HCT116 (cell line): ENCODE measurements at regions not wholly inside any gene's neighbourhood (a gene's known extent, or its start where the extent isn't known, plus 50 kb on each side); places are given as distances from the start of the nearest gene placed in this dataset.

Experiments used
- CTCF ChIP-seq, 3 experiments: fragments of 200-600 bp in 1 of 3; sonication (generic) in 1 of 3; IDR thresholded peaks in 2 of 3; conservative IDR thresholded peaks in 1 of 3; 2 replicates each; pipeline ENCODE4 v1.5.1; 2012 to 2017; ENCODE audit warnings: low read depth in 2 of 3, low read length in 2 of 3, antibody characterized with exemption in 1 of 3, borderline replicate concordance in 1 of 3, control low read depth in 1 of 3, mild to moderate bottlenecking in 1 of 3, mixed read lengths in 1 of 3, mixed run types in 1 of 3, moderate library complexity in 1 of 3; ENCODE audit not compliant: insufficient read depth in 1 of 3
- EZH2phosphoT487 ChIP-seq: fragments of 200-600 bp; IDR thresholded peaks from 2 replicates; pipeline ENCODE4 v1.6.1; 2018; ENCODE audit warnings: antibody characterized with exemption, borderline replicate concordance
- JUND ChIP-seq: IDR thresholded peaks from 2 replicates; pipeline ENCODE4 v1.6.1; 2012
- POLR2AphosphoS5 ChIP-seq: IDR thresholded peaks from 2 replicates; pipeline ENCODE4 v1.6.1; 2011; ENCODE audit warnings: mild to moderate bottlenecking, low read depth, low read length, moderate library complexity

GRCh38 chr3:77902675-77903074, 862.8 kb downstream of the ROBO2 start:
- TF ChIP-seq CTCF (IDR thresholded peaks at IDR 0.05 in 2 of 3, conservative IDR thresholded peaks at IDR 0.05 in 1 of 3; ENCODE audit: borderline replicate concordance in 1 of 3, insufficient read depth in 1 of 3, low read depth in 2 of 3, low read length in 2 of 3): no peak
- no peak for TF ChIP-seq POLR2AphosphoS5
- no peak for TF ChIP-seq EZH2phosphoT487
- no peak for TF ChIP-seq JUND
